Breast epithelium (tissue), 3 donors: ENCODE measurements at regions not wholly inside any gene's neighbourhood (a gene's known extent, or its start where the extent isn't known, plus 50 kb on each side); places are given as distances from the start of the nearest gene placed in this dataset.

Experiments used
- CTCF ChIP-seq, 3 donors: fragments of 450-650 bp; IDR thresholded peaks; one replicate each; pipeline ENCODE4 v1.5.1; 2016 to 2017; ENCODE audit warnings: antibody characterized with exemption in 3 of 3, mild to moderate bottlenecking in 3 of 3, moderate library complexity in 3 of 3
- POLR2AphosphoS5 ChIP-seq, 3 donors: sonication (generic); formaldehyde crosslinking; IDR thresholded peaks; one replicate each; pipeline ENCODE4 v1.6.1; 2017; ENCODE audit warnings: antibody characterized with exemption in 3 of 3

- TF ChIP-seq POLR2AphosphoS5 (IDR thresholded peaks at IDR 0.05) (no peak), CTCF (IDR thresholded peaks at IDR 0.05) (no peak)
Measured at GRCh38 chr2:228348516-228349064, 167.1 kb upstream of the SPHKAP start.
